ENCODE measurements at regions not wholly inside any gene's neighbourhood (a gene's known extent, or its start where the extent isn't known, plus 50 kb on each side); places are given as distances from the start of the nearest gene placed in this dataset.
"Not testable (repeated sequence)": the region's sequence is repeated elsewhere in the genome, so short reads cannot be mapped to it uniquely, and the experiment has no call there.

GRCh38 chr10:29828440-29828894 is 193.7 kb upstream of the SVIL start:
- no peak for DNase-seq (ENCODE audit: low read depth in 2 of 2)

GRCh38 chr10:29827512-29827911 is 192.7 kb upstream of the SVIL start:
- DNase-seq (ENCODE audit: low read depth in 2 of 2), result no peak

- DNase-seq (ENCODE audit: low read depth in 2 of 2), result no peak
These were observed 192.2 kb upstream of the SVIL start for GRCh38 chr10:29826801-29827450.

- DNase-seq (ENCODE audit: low read depth in 2 of 2), result no peak
These were observed 191.4 kb upstream of the SVIL start for GRCh38 chr10:29826221-29826620.

- no peak for DNase-seq (ENCODE audit: low read depth in 2 of 2)
These were observed 188.8 kb upstream of the SVIL start for GRCh38 chr10:29823553-29824080.

GRCh38 chr10:29820890-29821461 is 186.2 kb upstream of the SVIL start:
- DNase-seq (ENCODE audit: low read depth in 2 of 2), result no peak

GRCh38 chr10:29816801-29817558 is 182.2 kb upstream of the SVIL start:
- no peak for DNase-seq (ENCODE audit: low read depth in 2 of 2)

GRCh38 chr10:29815572-29815971 is 180.8 kb upstream of the SVIL start:
- DNase-seq (ENCODE audit: low read depth in 2 of 2), result no peak

GRCh38 chr10:29811751-29812427 is 177.1 kb upstream of the SVIL start:
- DNase-seq (ENCODE audit: low read depth in 2 of 2), result peak in 1 of 2 donors; percentile 3

- no peak for DNase-seq (ENCODE audit: low read depth in 2 of 2)
These were observed 176.0 kb upstream of the SVIL start for GRCh38 chr10:29810816-29811215.

GRCh38 chr10:29810231-29810630 is 175.5 kb upstream of the SVIL start:
- not testable (repeated sequence) for DNase-seq (ENCODE audit: low read depth in 2 of 2)

GRCh38 chr10:29809383-29809782 is 174.6 kb upstream of the SVIL start:
- no peak for DNase-seq (ENCODE audit: low read depth in 2 of 2)

GRCh38 chr10:29807163-29807806 is 172.5 kb upstream of the SVIL start:
- no peak for DNase-seq (ENCODE audit: low read depth in 2 of 2)

- DNase-seq (ENCODE audit: low read depth in 2 of 2), result no peak
These were observed 171.6 kb upstream of the SVIL start for GRCh38 chr10:29806350-29806788.

GRCh38 chr10:29805134-29805723 is 170.5 kb upstream of the SVIL start:
- DNase-seq (ENCODE audit: low read depth in 2 of 2), result no peak

- DNase-seq (ENCODE audit: low read depth in 2 of 2), result no peak
These were observed 169.5 kb upstream of the SVIL start for GRCh38 chr10:29804025-29804852.

GRCh38 chr10:29802171-29802570 is 167.4 kb upstream of the SVIL start:
- no peak for DNase-seq (ENCODE audit: low read depth in 2 of 2)

- DNase-seq (ENCODE audit: low read depth in 2 of 2), result no peak
These were observed 164.3 kb upstream of the SVIL start for GRCh38 chr10:29798921-29799690.

- DNase-seq (ENCODE audit: low read depth in 2 of 2), result no peak
These were observed 162.8 kb upstream of the SVIL start for GRCh38 chr10:29797616-29798015.

Data from stimulated activated CD8-positive, alpha-beta memory T cell treated with anti-CD3 and anti-CD28 coated beads, Interleukin-15, amount 100 ng/mL, for 48 hours (primary cell).